H9 (cell line): ENCODE measurements at regions not wholly inside any gene's neighbourhood (a gene's known extent, or its start where the extent isn't known, plus 50 kb on each side); places are given as distances from the start of the nearest gene placed in this dataset.

Source experiments
- DNase-seq: peaks from one replicate; pipeline ENCODE4 v3.0.0-alpha.2; 2017
- H2AFZ ChIP-seq: one replicate; pipeline ENCODE4 v1.6.1; 2013; ENCODE audit warnings: mild to moderate bottlenecking, low read length, control low read depth, moderate library complexity
- H2AK5ac ChIP-seq: 2 replicates; pipeline ENCODE4 v1.6.1; 2013; ENCODE audit warnings: low read length, control low read depth, mixed read lengths; ENCODE audit not compliant: insufficient read length
- H2BK120ac ChIP-seq: one replicate; pipeline ENCODE4 v1.6.1; 2013; ENCODE audit warnings: low read depth, mild to moderate bottlenecking, low read length, control low read depth, inconsistent platforms; ENCODE audit not compliant: poor library complexity, severe bottlenecking
- H2BK12ac ChIP-seq: 2 replicates; pipeline ENCODE4 v1.6.1; 2013; ENCODE audit warnings: low read length, control low read depth, mixed read lengths, low read depth; ENCODE audit not compliant: insufficient read length
- H2BK15ac ChIP-seq: 2 replicates; pipeline ENCODE4 v1.6.1; 2013; ENCODE audit warnings: low read depth, low read length, control low read depth
- H2BK20ac ChIP-seq: one replicate; pipeline ENCODE4 v1.6.1; 2013; ENCODE audit warnings: low read depth, mild to moderate bottlenecking, low read length, control low read depth, inconsistent platforms; ENCODE audit not compliant: poor library complexity, severe bottlenecking
- H2BK5ac ChIP-seq: 2 replicates; pipeline ENCODE4 v1.6.1; 2013; ENCODE audit warnings: low read length, control low read depth, mixed read lengths; ENCODE audit not compliant: insufficient read length
- H3K14ac ChIP-seq: 2 replicates; pipeline ENCODE4 v1.6.1; 2013; ENCODE audit warnings: low read length, control low read depth; ENCODE audit not compliant: insufficient read depth
- H3K18ac ChIP-seq: 2 replicates; pipeline ENCODE4 v1.6.1; 2013; ENCODE audit warnings: low read depth, mild to moderate bottlenecking, mixed read lengths, low read length, control low read depth; ENCODE audit not compliant: insufficient read length
- H3K23ac ChIP-seq: 2 replicates; pipeline ENCODE4 v1.6.1; 2013; ENCODE audit warnings: low read length, control low read depth, mixed read lengths, low read depth; ENCODE audit not compliant: insufficient read length
- H3K23me2 ChIP-seq: 2 replicates; pipeline ENCODE4 v1.6.1; 2013; ENCODE audit warnings: low read depth, mild to moderate bottlenecking, mixed read lengths, low read length, control low read depth; ENCODE audit not compliant: insufficient read length, poor library complexity, severe bottlenecking
- H3K27ac ChIP-seq: 2 replicates; pipeline ENCODE4 v1.5.1; 2013; ENCODE audit warnings: low read length, control low read depth, mixed read lengths, low read depth; ENCODE audit not compliant: insufficient read length
- H3K27me3 ChIP-seq: 2 replicates; pipeline ENCODE4 v1.6.1; 2013; ENCODE audit warnings: low read length, control low read depth, inconsistent platforms; ENCODE audit not compliant: insufficient read depth
- H3K4ac ChIP-seq: 2 replicates; pipeline ENCODE4 v1.6.1; 2013; ENCODE audit warnings: low read depth, mild to moderate bottlenecking, control low read depth, inconsistent platforms, low read length, moderate library complexity
- H3K4me1 ChIP-seq: 2 replicates; pipeline ENCODE4 v1.6.1; 2013; ENCODE audit warnings: low read length, control low read depth, inconsistent platforms; ENCODE audit not compliant: insufficient read depth
- H3K4me2 ChIP-seq: 2 replicates; pipeline ENCODE4 v1.6.1; 2013; ENCODE audit warnings: low read length, control low read depth, mixed read lengths; ENCODE audit not compliant: insufficient read length, insufficient read depth
- H3K56ac ChIP-seq: 2 replicates; pipeline ENCODE4 v1.6.1; 2013; ENCODE audit warnings: low read depth, mild to moderate bottlenecking, mixed read lengths, low read length, control low read depth; ENCODE audit not compliant: insufficient read length
- H3K79me1 ChIP-seq: 2 replicates; pipeline ENCODE4 v1.6.1; 2013; ENCODE audit warnings: low read depth, mild to moderate bottlenecking, moderate library complexity, low read length, control low read depth, inconsistent platforms; ENCODE audit not compliant: insufficient read depth, poor library complexity, severe bottlenecking
- H3K79me2 ChIP-seq: 2 replicates; pipeline ENCODE4 v1.6.1; 2013; ENCODE audit warnings: low read length, control low read depth, inconsistent platforms; ENCODE audit not compliant: insufficient read depth
- H3K9ac ChIP-seq: 2 replicates; pipeline ENCODE4 v1.6.1; 2013; ENCODE audit warnings: low read length, control low read depth, mixed read lengths; ENCODE audit not compliant: insufficient read length; ENCODE audit errors: extremely low read depth
- H3K9me3 ChIP-seq: one replicate; pipeline ENCODE4 v1.6.1; 2013; ENCODE audit warnings: low read depth, low read length, inconsistent platforms; ENCODE audit not compliant: control insufficient read depth
- H3T11ph ChIP-seq: one replicate; pipeline ENCODE4 v1.6.1; 2013; ENCODE audit warnings: mild to moderate bottlenecking, low read length, control low read depth, inconsistent platforms
- H4K20me1 ChIP-seq: one replicate; pipeline ENCODE4 v1.6.1; 2013; ENCODE audit not compliant: control insufficient read depth, insufficient read length, insufficient read depth
- H4K5ac ChIP-seq: 2 replicates; pipeline ENCODE4 v1.6.1; 2013; ENCODE audit warnings: low read depth, mild to moderate bottlenecking, mixed read lengths, low read length, control low read depth; ENCODE audit not compliant: insufficient read length
- H4K8ac ChIP-seq: replicated peaks from 2 replicates; pipeline ENCODE4 v1.6.1; 2013; ENCODE audit warnings: low read length, control low read depth, mixed read lengths, low read depth; ENCODE audit not compliant: insufficient read length
- H4K91ac ChIP-seq: 2 replicates; pipeline ENCODE4 v1.6.1; 2013; ENCODE audit warnings: low read depth, mild to moderate bottlenecking, moderate library complexity, mixed read lengths, low read length, control low read depth; ENCODE audit not compliant: insufficient read length
- H3K27ac Mint-ChIP-seq, 3 experiments: 2 replicates in 2 of 3; 3 replicates in 1 of 3; pipeline ENCODE4 v1.8.0; 2020 to 2021; ENCODE audit warnings: mixed read lengths in 3 of 3, mild to moderate bottlenecking in 1 of 3, moderate library complexity in 1 of 3
- H3K27me3 Mint-ChIP-seq: 2 replicates; pipeline ENCODE4 v1.8.0; 2021; ENCODE audit warnings: low read depth, mild to moderate bottlenecking, moderate library complexity, mixed read lengths
- H3K36me3 Mint-ChIP-seq, 3 experiments: 2 replicates in 2 of 3; 3 replicates in 1 of 3; pipeline ENCODE4 v1.8.0; 2020 to 2021; ENCODE audit warnings: low read depth in 3 of 3, mixed read lengths in 3 of 3; ENCODE audit not compliant: insufficient read depth in 1 of 3
- H3K4me1 Mint-ChIP-seq, 2 experiments: 2 replicates each; pipeline ENCODE4 v1.8.0; 2020; ENCODE audit warnings: mixed read lengths in 2 of 2
- H3K4me3 Mint-ChIP-seq, 2 experiments: 2 replicates in 1 of 2; 3 replicates in 1 of 2; pipeline ENCODE4 v1.8.0; 2020 to 2021; ENCODE audit warnings: mild to moderate bottlenecking in 2 of 2, mixed read lengths in 2 of 2, moderate library complexity in 1 of 2
- H3K9me3 Mint-ChIP-seq, 2 experiments: 2 replicates in 1 of 2; 3 replicates in 1 of 2; pipeline ENCODE4 v1.8.0; 2020; ENCODE audit warnings: mild to moderate bottlenecking in 2 of 2, mixed read lengths in 2 of 2, moderate library complexity in 1 of 2
- CTCF ChIP-seq: fragments of 200-600 bp; sonication (generic); conservative IDR thresholded peaks from 3 replicates; pipeline ENCODE4 v1.8.0; 2021; ENCODE audit warnings: antibody characterized with exemption, mild to moderate bottlenecking
- WGBS: extraction: QIAGEN DNeasy Blood & Tissue Kit; methylation state at CpG from one replicate; pipeline ENCODE4 v1.1.7; 2013; ENCODE audit warnings: missing lambda C conversion rate, low lambda C conversion rate, mixed read lengths; ENCODE audit not compliant: insufficient read length; ENCODE audit errors: extremely low coverage; 5-methylcytosine and 5-hydroxymethylcytosine counted together

GRCh38 chr16:47847220-47847970 lies 308.4 kb downstream of the ABCC12 start:
- no peak for DNase-seq
- Histone ChIP-seq H3K56ac (no peak overlapping the region), H2BK20ac (no peak overlapping the region), H2BK120ac (no peak overlapping the region), H3K27me3 (no peaks in the 10 kb centered on the region; the same call in 1 of the 2 replicates), H4K5ac (no peak overlapping the region), H3K23ac (no peak overlapping the region), H3K4ac (no peak overlapping the region), H2BK15ac (no peak overlapping the region), H4K8ac (no peak overlapping the region), H3K79me1 (no peaks in the 10 kb centered on the region), H4K91ac (no peak overlapping the region), H3K79me2 (no peaks in the 10 kb centered on the region), H3K18ac (no peak overlapping the region), H3K4me1 (peaks cover 9% of the 10 kb centered on the region), H3T11ph (no peak overlapping the region), H3K9ac (no peak overlapping the region), H4K20me1 (no peaks in the 10 kb centered on the region), H2AK5ac (no peak overlapping the region), H2BK5ac (no peak overlapping the region), H3K23me2 (no peaks in the 10 kb centered on the region), H2AFZ (no peak overlapping the region), H3K27ac (no peak overlapping the region), H3K4me2 (no peak overlapping the region), H2BK12ac (no peak overlapping the region), H3K14ac (no peak overlapping the region), H3K9me3 (peaks cover 5% of the 10 kb centered on the region)
- no peak for TF ChIP-seq CTCF
- Mint-ChIP-seq H3K4me1 (peaks cover 30 to 35% of the 10 kb centered on the region in 2 experiments), H3K27me3 (peaks cover 18% of the 10 kb centered on the region), H3K9me3 (peaks cover 0 to 9% of the 10 kb centered on the region in 2 experiments; a peak in 1 of 5 replicates), H3K36me3 (no peaks in the 10 kb centered on the region; a peak in 2 of 7 replicates), H3K27ac (no peak overlapping the region), H3K4me3 (peak overlapping the region in 1 of 2 experiments; percentile 46; a peak in 1 of 5 replicates)
- WGBS = no CpG with 5 or more reads among the region's 6 CpGs
